Erythroblast (primary cell): ENCODE measurements at regions not wholly inside any gene's neighbourhood (a gene's known extent, or its start where the extent isn't known, plus 50 kb on each side); places are given as distances from the start of the nearest gene placed in this dataset.
"Not testable (repeated sequence)": the region's sequence is repeated elsewhere in the genome, so short reads cannot be mapped to it uniquely, and the experiment has no call there.

Source experiments
- GATA1 ChIP-seq: IDR thresholded peaks from 2 replicates; pipeline ENCODE4 v1.6.1; 2011; ENCODE audit warnings: low read depth, mild to moderate bottlenecking, control low read depth, low read length, moderate library complexity
- POLR2A ChIP-seq: IDR thresholded peaks from 2 replicates; pipeline ENCODE4 v1.6.1; 2011; ENCODE audit warnings: mild to moderate bottlenecking, low read length

GRCh38 chr17:30726734-30727133, 97.8 kb downstream of the CRLF3 start:
- not testable (repeated sequence) for TF ChIP-seq POLR2A, GATA1
